ENCODE measurements at regions not wholly inside any gene's neighbourhood (a gene's known extent, or its start where the extent isn't known, plus 50 kb on each side); places are given as distances from the start of the nearest gene placed in this dataset.

DNA sequence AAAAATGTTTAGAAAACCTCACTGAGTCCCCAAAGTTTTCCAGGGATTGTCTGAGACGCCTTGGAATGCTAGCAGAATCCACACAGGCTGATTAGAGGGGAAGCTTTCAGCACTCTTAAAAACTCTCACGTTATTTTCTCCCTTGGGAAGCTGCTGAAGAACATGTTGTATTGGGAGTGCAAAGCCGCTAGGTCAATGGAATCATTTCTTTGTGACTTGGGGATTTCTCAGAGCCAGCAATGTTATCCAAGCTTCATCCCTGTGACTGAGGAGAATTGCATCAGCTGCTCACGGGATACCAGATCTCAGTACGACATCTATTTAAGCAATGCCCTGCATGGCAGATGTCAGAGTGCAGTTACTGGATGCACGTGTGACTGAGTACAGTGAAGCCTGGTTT, 426.4 kb upstream of the MPDZ start:
- DNase-seq: no peak

DNA sequence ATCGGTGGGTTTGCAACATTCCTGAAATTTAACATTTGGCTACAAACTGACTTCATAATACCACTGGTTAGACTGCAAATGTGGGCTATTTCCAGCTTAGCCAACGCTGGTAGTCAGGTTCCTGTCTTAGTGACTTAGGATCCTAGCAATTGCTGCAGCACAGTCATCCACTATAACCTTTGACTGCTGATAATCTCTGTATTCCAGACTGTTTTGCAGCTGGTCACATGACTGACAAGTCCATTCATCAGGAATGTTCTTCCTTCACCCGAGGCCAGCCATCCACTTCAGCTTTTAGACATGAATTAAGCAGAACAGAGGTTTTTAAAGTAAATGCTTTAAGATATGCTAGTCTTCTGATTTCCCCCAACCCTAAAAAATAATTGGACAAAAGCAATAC, 425.9 kb upstream of the MPDZ start:
- no peak for DNase-seq

DNA sequence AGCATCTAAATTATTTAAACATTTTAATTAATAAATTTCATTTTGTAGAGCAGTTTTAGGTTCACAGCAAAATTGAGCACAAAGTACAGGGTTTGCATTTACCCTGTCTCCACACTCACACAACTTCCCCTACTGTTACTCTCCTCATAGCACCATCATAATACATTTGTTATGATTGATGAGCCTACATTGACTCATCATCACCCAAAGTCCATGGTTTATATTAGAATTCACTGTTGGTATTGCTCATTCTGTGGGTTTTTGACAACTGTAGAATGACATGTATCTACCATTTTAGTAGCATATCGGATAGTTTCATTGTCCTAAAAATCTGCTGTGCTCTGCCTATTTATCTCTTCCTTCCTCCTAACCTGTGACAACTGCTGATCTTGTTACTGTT, 411.1 kb upstream of the MPDZ start:
- DNase-seq: no peak

DNA sequence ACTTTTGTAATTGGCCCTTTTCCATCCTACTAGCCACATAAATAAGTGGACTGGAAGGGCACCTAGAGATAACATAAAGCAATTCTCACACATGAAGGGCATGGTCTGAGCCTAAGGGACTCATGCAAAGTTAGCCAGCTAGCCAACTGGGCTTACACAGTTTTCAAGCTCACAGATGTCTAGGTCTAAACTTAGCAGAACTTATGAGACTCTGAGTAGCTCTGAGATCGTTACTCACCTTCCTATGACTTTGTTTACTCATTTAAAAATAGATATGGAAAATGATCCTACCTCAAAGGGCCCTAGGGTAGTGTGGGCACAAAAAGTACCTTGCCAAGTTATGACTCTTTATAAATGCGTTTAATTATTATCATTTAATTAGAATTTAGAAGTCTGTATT, 410.4 kb upstream of the MPDZ start:
- no peak for DNase-seq

DNA sequence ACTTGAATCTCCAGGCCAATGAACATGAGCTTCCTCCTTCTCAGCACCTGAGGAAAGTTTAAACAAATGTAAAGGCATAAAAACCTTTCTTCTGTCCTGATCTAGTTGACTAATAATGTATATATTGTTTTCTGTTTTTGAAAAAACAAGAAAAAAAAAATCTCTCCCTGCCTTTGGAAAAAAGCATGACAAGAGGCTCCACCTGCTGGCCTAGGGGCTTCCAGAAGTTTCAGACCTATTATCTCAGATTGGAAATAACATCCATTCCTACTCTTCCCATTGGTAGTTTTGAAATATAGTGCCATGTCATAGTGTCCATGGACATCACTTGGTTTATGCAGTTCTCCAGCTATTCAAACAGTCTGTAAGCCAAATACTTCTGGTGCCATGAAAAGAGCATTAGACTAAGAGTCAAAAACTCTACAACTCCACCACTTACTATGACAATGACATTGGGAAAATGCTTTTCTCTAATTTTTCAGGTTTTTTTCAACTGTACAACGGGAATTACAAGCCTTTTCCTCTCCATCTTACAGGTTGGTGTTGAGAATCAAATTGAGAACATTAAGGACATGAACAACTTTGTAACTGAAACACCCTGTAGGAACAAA, 409.6 kb upstream of the MPDZ start:
- DNase-seq: no peak

DNA sequence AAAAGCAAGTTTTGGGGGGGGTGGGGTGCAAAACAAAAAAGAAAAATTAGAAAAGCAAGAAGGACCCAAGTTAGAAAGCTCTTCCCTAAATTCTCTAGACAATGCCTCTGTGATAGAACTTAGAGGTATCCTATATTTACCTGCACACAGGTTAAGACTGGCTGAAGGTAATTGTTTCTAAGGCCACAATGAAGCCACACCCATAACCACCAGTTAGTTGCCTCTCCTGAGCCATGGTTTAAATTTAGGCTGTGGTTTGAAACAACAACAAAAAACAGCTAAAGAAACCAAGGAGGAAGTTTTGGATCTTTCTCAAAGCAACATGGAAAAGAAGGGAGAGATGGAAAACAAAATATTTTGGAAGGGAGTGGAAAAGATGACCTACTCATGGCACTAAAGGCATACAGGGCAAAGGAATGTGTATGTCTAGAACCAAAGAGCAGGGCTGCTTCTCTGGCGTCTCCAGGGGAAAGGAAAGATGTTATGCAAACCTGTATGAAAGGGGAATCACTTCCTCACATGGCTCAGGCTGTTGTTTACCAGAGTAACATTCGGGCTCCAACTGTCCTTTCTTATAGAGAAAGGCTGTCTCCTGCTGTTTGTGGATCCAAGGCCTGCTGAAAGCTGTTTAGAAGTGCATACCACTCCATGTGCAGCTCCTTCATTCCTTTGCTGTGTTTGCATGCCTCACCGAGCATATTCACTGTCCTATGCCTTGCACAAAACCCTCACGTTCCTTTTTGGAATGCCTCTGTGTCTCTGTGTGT, 408.9 kb upstream of the MPDZ start:
- no peak for DNase-seq

DNA sequence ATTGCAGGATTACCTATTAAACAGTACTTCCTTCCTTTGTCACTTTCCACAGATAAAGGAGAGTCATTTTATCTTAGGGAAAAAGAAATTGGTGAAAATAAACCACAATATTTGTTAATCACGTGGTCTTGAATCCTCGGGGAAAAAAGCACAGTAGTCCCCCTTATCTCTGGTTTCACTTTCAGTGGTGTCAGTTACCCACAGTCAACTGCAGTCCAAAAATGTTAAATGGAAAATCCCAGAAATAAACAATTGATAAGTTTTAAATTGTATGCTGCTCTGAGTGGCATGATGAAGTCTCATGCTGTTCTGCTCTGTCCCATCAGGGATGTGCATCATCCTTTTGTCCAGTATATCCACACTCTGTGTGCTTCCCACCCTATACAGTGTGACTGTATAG, 405.2 kb upstream of the MPDZ start:
- no peak for DNase-seq

DNA sequence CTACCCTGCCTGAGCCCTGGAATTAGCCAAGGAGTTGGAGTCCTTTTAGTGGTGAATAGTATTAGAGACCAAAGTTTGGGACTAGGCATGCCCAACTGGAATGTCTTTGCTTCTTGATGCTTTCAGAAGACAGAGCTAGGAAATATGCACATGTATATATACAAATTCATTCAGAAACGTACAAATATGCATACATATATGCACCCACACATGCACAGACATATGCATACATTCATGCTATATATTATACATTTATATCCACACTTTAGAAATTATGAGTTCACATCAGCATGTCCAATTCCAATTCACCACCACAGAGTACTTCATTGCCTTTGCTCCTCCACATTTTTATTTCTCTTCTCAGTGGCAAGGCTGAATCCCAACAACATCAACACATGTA, 398.3 kb upstream of the MPDZ start:
- DNase-seq: no peak

DNA sequence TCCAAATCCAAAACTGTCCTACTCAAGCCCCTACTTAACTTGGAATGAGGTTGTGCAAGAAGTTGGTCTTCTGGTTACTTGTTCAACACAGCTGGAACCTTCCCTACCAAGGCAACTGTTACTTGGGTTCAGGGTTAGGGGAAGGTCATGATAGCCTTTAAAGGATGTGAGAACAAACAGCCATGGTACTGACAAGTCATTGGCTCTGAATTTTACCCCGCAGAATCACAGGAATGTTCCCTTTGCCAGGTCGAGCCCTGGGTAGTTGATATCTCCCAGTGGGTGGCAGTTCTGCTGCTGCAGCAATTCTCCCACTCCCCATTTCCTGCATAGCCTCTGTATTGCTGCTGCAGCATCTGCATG, 396.1 kb upstream of the MPDZ start:
- DNase-seq: no peak

DNA sequence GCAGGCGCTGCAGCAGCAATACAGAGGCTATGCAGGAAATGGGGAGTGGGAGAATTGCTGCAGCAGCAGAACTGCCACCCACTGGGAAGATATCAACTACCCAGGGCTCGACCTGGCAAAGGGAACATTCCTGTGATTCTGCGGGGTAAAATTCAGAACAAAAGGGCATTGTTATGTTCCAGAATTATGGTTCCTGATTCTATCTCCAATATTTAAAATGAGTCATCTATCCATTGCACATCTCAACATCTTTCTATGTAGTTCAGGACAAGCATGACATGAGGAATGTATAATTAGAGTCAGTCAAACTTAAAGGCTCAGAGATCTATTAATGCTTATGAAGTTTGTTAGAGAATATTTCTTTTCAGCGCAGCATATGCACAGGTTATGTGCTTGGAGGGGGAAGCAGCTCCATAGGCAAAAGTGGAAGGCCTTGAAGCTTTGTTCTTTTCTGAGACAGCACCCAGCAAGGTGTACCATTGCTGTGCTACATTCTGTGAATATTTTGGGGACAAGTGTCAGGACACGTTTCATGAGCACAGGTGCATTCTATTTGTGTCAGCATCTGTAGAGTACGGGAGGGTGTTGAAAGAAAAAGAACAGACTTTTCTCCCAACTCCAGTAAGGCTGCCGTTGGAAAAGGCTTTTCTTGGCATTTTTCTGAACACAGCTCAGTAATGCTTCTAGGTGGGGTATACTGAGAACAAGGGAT, 395.6 kb upstream of the MPDZ start:
- no peak for DNase-seq

DNA sequence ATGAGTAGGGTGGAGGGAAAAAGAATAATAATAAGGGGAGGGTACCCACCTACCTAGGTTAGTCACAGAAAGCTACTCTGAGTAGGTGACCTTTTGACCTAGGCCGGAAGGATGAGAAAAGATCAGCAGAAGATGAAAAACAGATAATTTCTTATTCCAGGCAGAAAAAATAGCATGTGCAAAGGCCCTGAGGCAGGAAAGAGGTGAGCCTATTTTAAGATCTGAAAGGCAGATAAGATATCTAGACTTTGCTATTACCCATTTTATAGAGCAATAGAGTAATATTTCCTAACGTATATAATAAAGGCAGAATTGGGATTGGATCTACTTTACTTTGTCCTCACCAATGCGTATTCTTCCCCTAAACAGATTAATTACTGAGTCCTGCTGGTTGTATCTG, 393.9 kb upstream of the MPDZ start:
- no peak for DNase-seq

DNA sequence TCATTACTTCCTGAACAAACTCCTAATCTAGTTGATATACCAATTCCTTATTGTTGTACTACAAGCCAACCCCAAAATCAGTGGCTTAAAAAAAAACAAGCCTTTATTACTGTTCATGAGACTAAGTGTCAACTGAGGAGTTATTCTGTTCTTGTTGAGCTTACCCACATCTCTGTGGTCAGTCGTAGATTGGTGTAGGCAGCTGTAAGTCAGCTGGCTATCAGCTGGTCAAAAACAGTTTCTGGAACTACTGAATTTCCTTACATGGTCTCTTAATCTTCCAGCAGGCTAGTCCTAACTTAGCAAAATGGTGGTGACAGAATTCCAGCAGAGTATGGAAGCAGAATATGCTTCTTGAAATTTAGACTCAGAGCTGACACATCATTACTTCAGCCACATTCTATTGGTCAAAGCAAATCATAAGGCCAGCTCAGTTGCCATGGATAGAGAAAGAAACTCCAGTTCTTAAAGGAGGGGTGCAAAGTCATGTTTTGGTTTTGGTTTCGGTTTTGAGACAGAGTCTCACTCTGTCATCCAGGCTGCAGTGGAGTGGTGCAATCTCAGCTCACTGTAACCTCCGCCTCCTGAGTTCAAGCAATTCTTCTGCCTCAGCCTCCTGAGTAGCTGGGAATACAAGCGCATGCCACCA, 386.1 kb upstream of the MPDZ start:
- DNase-seq: no peak

DNA sequence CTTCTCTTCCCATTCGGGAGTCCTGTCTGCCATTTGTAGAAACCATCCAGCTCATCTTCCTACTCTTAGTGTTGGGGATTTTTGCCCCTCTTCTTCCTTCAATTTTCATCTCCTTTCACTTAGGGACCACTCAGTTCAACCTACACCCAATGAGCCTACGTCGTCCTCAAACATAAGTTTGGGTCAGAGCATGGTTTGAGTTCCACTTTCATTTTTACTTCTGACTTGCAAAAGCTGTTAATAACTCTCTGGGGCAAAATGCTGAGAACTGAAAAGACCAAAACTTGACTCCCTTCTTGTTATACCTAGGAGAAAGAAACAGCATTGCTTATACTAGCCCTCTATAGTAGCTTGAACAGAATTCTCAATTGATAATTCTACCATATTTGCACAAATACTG, 381.5 kb upstream of the MPDZ start:
- DNase-seq: no peak

DNA sequence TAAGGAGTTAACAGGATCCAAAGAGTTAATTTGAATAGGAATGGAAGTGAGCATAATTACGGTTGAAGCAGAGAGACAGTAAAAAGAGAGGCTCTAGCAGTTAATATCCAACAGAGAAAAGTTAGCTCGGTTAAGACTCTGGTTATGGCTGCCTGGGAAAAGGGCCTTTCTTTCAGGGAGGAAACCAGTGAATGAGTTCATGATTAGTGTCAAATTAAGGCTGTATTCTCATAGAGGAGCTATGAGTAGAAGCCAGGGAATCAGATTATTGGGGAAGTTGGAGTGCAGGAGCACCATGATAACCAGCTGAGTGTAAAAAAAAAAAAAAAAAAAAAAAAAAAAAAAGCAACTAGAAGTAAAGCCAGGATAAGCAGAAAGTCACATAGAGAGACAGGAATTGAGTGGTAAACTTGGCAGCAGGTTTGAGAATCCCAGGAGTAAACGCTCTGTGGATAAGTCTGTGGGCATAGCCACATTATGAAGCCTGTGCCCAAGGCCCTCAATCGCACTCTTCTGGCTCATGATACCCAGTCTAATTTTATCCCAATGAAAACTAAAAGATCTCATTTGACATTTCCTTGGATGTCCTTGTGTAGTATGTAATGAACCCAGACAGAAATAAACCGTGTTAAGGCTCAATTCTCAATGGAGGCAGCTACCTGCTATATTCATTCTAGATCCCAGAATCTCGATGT, 372.6 kb upstream of the MPDZ start:
- no peak for DNase-seq

DNA sequence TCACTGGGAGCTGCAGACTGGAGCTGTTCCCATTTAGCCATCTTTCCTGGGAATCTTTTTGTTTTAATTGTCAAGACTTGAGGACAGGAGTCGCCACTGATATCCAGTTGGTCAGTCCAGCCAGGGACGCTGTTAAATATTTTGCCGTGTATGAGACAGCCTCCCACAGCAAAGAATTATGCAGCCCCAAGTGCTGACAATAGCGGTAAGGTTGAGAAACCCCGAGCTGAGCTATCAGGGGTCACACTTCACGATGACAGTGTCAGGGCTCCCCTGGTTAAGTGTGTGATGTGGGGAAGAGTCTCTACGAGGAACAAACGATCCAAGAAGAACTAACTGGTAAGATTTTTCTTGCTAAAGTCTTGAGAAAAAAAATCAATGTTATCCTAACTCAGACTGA, 372.0 kb upstream of the MPDZ start:
- no peak for DNase-seq

DNA sequence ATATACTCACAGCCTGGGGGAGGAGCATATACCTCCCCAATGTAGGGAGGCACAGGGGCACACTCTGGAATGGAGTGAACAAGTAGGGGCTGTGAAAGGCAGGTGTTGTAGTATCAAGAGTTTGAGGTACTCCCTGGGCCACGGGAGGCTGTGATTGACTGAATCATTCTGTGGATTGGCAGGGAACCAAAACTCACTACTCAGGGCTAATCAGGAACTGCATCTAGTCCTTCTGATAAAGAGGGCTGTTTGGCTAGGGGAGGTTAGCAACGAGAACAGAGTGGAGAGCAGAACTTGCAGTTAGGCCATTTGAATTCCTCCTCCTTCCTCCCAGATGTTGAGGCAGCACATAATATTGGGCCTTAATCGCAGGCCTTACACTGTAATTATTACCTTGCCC, 369.2 kb upstream of the MPDZ start:
- DNase-seq: no peak

DNA sequence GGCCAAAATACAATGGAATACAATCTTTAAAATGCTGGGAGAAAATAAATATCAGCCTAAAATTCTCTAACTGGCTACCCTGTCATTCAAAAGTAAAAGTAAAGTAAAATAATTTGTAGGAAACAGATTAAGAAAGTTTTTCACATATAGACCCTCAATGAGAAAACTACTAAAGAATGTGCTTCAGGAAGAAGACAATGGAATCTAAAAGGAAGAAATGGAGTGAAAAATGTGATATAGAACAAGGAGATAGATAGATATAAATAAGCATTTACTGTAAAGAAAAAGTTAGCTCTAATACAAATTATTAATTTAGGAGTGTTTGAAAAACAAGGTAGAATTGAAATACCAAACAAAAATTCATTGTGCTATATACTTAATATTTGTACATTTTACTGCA, 368.6 kb upstream of the MPDZ start:
- no peak for DNase-seq

DNA sequence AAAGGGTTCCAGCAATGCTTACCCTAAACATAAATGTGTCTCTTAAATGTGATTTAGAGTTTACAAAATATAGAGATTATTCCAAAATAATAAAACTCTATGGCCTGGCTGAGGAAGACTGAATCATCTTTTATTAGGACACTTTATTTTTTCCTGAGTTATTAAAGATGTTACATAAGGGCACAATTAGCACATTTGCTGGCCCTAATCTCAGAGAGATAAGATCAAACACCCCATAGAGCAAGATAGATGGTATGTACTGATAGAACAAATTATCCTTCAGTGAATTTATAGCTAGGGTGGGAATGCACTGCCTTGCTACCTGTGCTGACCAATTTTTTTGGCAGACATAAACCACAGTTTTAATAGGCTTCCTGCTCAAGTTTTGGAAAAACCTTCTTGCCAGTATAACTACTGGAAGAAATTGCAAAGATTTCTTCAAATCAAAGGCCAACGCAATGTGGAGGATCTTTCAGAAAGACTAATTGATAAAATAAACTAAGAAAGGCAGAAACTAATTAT, 367.1 kb upstream of the MPDZ start:
- DNase-seq: no peak

DNA sequence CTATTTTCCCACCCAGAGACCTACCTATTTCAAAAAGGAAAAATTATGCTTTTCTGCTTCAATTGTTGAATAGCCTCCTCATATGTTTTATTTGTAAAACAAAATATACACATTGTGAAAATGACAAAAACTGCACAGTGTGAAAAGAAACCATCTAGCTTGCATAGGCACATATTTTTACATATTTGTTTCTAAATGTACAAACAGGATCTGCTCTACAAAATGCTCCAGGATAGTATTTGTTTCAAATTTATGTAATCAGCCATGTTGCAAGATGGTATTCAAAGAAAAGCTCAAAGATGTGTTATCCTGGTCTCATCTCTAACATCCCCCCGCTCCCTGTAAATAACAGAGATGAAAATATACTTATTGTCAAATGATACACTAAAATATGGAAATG, 366.1 kb upstream of the MPDZ start:
- DNase-seq: no peak

DNA sequence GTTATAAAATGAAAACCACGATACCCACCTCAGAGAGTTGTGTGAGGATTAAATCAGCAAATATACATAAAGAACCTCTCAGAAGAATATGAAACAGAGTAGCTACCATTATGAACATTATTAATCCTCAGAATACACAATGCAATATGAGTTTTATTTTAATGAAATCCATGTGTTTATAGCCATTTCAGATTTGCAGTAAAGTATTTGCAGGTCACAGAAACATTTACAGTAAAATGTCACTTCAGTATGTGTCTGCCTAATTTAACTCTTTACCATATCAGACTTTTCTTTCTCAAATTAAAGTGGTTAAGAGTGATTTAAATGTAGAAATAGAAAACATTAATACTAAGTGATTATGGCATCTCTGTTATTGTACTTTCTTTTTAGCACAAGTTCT, 365.2 kb upstream of the MPDZ start:
- no peak for DNase-seq

DNA sequence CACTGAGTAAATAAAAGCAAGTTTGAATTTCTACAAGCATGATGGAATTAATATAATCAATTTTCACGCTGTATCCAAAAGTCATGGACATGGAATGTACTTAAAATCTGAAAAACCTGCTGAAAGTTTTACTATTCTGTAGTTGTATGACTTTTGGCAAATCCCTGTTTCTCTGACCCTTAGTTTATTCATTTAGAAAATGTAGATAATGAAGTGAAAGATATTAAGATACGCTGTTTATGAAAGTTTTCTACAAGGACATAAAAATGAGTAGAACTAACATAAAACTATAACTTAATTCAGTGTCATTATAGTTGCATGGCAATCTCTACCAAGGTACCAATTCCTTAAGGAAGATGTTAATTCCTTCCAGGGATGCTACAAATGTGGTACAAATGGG, 363.2 kb upstream of the MPDZ start:
- no peak for DNase-seq

DNA sequence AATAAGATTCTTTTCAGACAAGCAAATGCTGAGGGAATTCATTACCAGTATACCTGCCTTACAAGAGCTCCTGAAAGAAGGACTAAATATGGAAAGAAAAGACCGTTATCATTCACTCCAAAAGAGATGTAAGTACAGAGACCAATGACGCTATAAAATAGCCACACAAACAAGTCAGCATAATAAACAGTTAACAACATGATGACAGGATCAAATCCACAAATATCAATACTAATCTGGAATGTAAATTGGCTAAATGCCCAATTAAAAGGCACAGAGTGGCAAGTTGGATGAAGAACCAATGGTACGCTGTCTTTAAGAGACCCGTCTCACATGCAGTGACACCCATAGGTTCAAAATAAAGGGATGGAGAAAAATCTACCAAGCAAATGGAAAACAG, 349.6 kb upstream of the MPDZ start:
- DNase-seq: no peak

DNA sequence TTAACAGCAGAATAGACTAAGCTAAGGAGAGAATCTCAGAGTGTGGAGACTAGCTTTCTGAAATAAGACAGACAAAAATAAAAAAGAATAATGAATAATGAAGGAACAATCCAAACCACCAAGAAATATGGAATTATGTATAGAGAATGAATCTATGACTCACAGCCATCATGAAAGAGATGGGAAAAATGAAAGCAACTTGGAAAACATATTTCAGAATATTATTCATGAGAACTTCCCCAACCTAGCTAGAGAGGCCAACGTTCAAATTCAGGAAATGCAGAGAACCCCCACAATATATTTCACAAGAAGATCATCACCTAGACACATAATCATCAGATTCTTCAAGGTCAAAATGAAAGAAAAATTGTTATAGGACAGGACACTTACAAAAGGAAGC, 349.0 kb upstream of the MPDZ start:
- DNase-seq: no peak

Measured in cerebellar nuclear complex (tissue), 1 donor.